WERI-Rb-1 (cell line): ENCODE measurements at regions not wholly inside any gene's neighbourhood (a gene's known extent, or its start where the extent isn't known, plus 50 kb on each side); places are given as distances from the start of the nearest gene placed in this dataset.

Source experiments
- DNase-seq: peaks from one replicate; pipeline ENCODE4 v3.0.0-alpha.2; 2020
- H3K27ac ChIP-seq: fragments of 250-450 bp; sonication (Bioruptor Pico); 2 replicates; pipeline ENCODE4 v1.5.1; 2020; ENCODE audit warnings: mild to moderate bottlenecking, moderate library complexity
- H3K27me3 ChIP-seq: fragments of 250-450 bp; sonication (Bioruptor Pico); 2 replicates; pipeline ENCODE4 v1.5.1; 2021; ENCODE audit warnings: mild to moderate bottlenecking, low read depth, moderate library complexity; ENCODE audit not compliant: insufficient read depth, severe bottlenecking
- H3K36me3 ChIP-seq: fragments of 250-450 bp; sonication (Bioruptor Pico); 2 replicates; pipeline ENCODE4 v1.5.1; 2020; ENCODE audit warnings: mild to moderate bottlenecking, moderate library complexity
- H3K4me3 ChIP-seq: 2 replicates; pipeline ENCODE4 v1.5.1; 2011; ENCODE audit warnings: low read depth, mild to moderate bottlenecking, control low read depth, low read length
- H3K9me3 ChIP-seq: fragments of 250-450 bp; sonication (Bioruptor Pico); 2 replicates; pipeline ENCODE4 v1.5.1; 2021; ENCODE audit warnings: mild to moderate bottlenecking, moderate library complexity; ENCODE audit not compliant: severe bottlenecking
- CTCF ChIP-seq: IDR thresholded peaks from 2 replicates; pipeline ENCODE4 v1.5.1; 2011; ENCODE audit warnings: low read depth, mild to moderate bottlenecking, control low read depth, inconsistent platforms, low read length

GRCh38 chr3:132084982-132085381 is 50.2 kb upstream of the CPNE4 start:
- no peaks in the 10 kb centered on the region for H3K36me3 ChIP-seq
- no peaks in the 10 kb centered on the region for H3K9me3 ChIP-seq
- no peaks in the 10 kb centered on the region for H3K27me3 ChIP-seq
- DNase-seq, result no peak
- no peak overlapping the region for H3K27ac ChIP-seq
- H3K4me3 ChIP-seq, result no peak overlapping the region
- TF ChIP-seq CTCF, result no peak

GRCh38 chr3:132087356-132087755 is 52.5 kb upstream of the CPNE4 start:
- Histone ChIP-seq H3K36me3 (no peaks in the 10 kb centered on the region), H3K4me3 (no peak overlapping the region), H3K27me3 (no peaks in the 10 kb centered on the region), H3K27ac (no peak overlapping the region), H3K9me3 (no peaks in the 10 kb centered on the region)
- no peak for TF ChIP-seq CTCF
- no peak for DNase-seq

- DNase-seq, result no peak
Measured at GRCh38 chr3:132088291-132088690, 53.5 kb upstream of the CPNE4 start.

GRCh38 chr3:132090921-132091320 is 56.1 kb upstream of the CPNE4 start:
- Histone ChIP-seq H3K9me3 (no peaks in the 10 kb centered on the region), H3K36me3 (no peaks in the 10 kb centered on the region), H3K27ac (no peak overlapping the region), H3K4me3 (no peak overlapping the region), H3K27me3 (no peaks in the 10 kb centered on the region)
- no peak for TF ChIP-seq CTCF
- no peak for DNase-seq

More at GRCh38 chr3:132088291-132088690, 53.5 kb upstream of the CPNE4 start:
- H3K27me3 ChIP-seq, result no peaks in the 10 kb centered on the region
- TF ChIP-seq CTCF, result no peak
- H3K9me3 ChIP-seq, result no peaks in the 10 kb centered on the region
- no peak overlapping the region for H3K4me3 ChIP-seq
- no peaks in the 10 kb centered on the region for H3K36me3 ChIP-seq
- no peak overlapping the region for H3K27ac ChIP-seq

- Histone ChIP-seq H3K9me3 (no peaks in the 10 kb centered on the region), H3K4me3 (no peak overlapping the region), H3K36me3 (no peaks in the 10 kb centered on the region), H3K27me3 (no peaks in the 10 kb centered on the region), H3K27ac (no peak overlapping the region)
- DNase-seq, result no peak
- no peak for TF ChIP-seq CTCF
Measured at GRCh38 chr3:132116601-132117000, 81.8 kb upstream of the CPNE4 start.

- Histone ChIP-seq H3K9me3 (no peaks in the 10 kb centered on the region), H3K27me3 (no peaks in the 10 kb centered on the region), H3K4me3 (no peak overlapping the region), H3K36me3 (no peaks in the 10 kb centered on the region), H3K27ac (no peak overlapping the region)
- DNase-seq, result no peak
- no peak for TF ChIP-seq CTCF
Measured at GRCh38 chr3:132117642-132118041, 82.8 kb upstream of the CPNE4 start.
